AG04449 (cell line): ENCODE measurements at regions not wholly inside any gene's neighbourhood (a gene's known extent, or its start where the extent isn't known, plus 50 kb on each side); places are given as distances from the start of the nearest gene placed in this dataset.

Experiments used
- CTCF ChIA-PET: fragments of 350-600 bp; formaldehyde crosslinking; extraction: SDS; loops from one replicate; lab custom pipeline; 2021; ENCODE audit warnings: antibody characterized with exemption; lab: Yijun Ruan, JAX
- POLR2A ChIA-PET: fragments of 400-600, 350-600 bp; formaldehyde crosslinking; extraction: SDS; loops from one replicate; lab custom pipeline; 2020; ENCODE audit warnings: antibody characterized with exemption, inconsistent platforms; lab: Yijun Ruan, JAX
- DNase-seq: peaks from one replicate; pipeline ENCODE4 v3.0.0-alpha.2; 2010; ENCODE audit warnings: low read depth, low spot score
- H3K4me3 ChIP-seq: 2 replicates; pipeline ENCODE4 v1.5.1; 2011; ENCODE audit warnings: low read depth, mild to moderate bottlenecking, control low read depth, low read length
- CTCF ChIP-seq: IDR thresholded peaks from one replicate; pipeline ENCODE4 v1.5.1; 2011; ENCODE audit warnings: mild to moderate bottlenecking, moderate library complexity, low read length, control low read depth, inconsistent platforms; ENCODE audit not compliant: insufficient read depth; ENCODE audit errors: missing control alignments

GRCh38 chr4:157980158-157980557 is 192.7 kb downstream of the GASK1B start:
- no peak for DNase-seq
- TF ChIP-seq CTCF = no peak
- H3K4me3 ChIP-seq = no peak overlapping the region
- ChIA-PET CTCF (interaction anchor here (1.3 to 1.7 kb wide), 4 partner anchors 11 to 194 kb away, joined by 3 to 5 read pairs (median 3); no protein-coding TSS in a partner anchor), POLR2A (no interaction called here)

- CTCF ChIA-PET = interaction anchor here (0.6 to 3.2 kb wide), 15 partner anchors 10 to 1866 kb away, joined by 3 to 24 read pairs (median 5); partner anchors contain the start of gene GRIA2
- POLR2A ChIA-PET = no interaction called here
- peak; percentile 73 for TF ChIP-seq CTCF
- no peak for DNase-seq
- H3K4me3 ChIP-seq = no peak overlapping the region
Observed at GRCh38 chr4:157978680-157979361, 194.0 kb downstream of the GASK1B start.

- no peak for DNase-seq
- H3K4me3 ChIP-seq = no peak overlapping the region
- CTCF ChIA-PET = interaction anchor here (0.9 to 3.2 kb wide), 3 partner anchors 9 to 759 kb away, joined by 3 to 24 read pairs (median 20); partner anchors contain the start of gene GRIA2
- TF ChIP-seq CTCF = no peak
- POLR2A ChIA-PET = no interaction called here
Observed at GRCh38 chr4:157977086-157977485, 195.7 kb downstream of the GASK1B start.

- no peak overlapping the region for H3K4me3 ChIP-seq
- CTCF ChIA-PET = interaction anchor here (0.9 to 1.6 kb wide), 2 partner anchors 12 to 199 kb away, joined by 3 to 4 read pairs; no protein-coding TSS in a partner anchor
- no peak for TF ChIP-seq CTCF
- POLR2A ChIA-PET = no interaction called here
- no peak for DNase-seq
Observed at GRCh38 chr4:157973297-157973696, 199.5 kb downstream of the GASK1B start.

GRCh38 chr4:157964463-157964862 is 208.4 kb downstream of the GASK1B start:
- DNase-seq = no peak
- POLR2A ChIA-PET = no interaction called here
- TF ChIP-seq CTCF = no peak
- CTCF ChIA-PET = interaction anchor here (1.5 kb wide), 1 partner anchor 15 kb away, joined by 7 read pairs; no protein-coding TSS in a partner anchor
- H3K4me3 ChIP-seq = no peak overlapping the region

GRCh38 chr4:157961229-157961990 is 211.4 kb downstream of the GASK1B start:
- H3K4me3 ChIP-seq = no peak overlapping the region
- CTCF ChIA-PET = no interaction called here
- no peak for DNase-seq
- POLR2A ChIA-PET = no interaction called here
- TF ChIP-seq CTCF = no peak
